SKM-1 treated with dmso at 0.1 percent for 144 hours (cell line): ENCODE measurements at regions not wholly inside any gene's neighbourhood (a gene's known extent, or its start where the extent isn't known, plus 50 kb on each side); places are given as distances from the start of the nearest gene placed in this dataset.
"Not testable (repeated sequence)": the region's sequence is repeated elsewhere in the genome, so short reads cannot be mapped to it uniquely, and the experiment has no call there.

Source experiments
- DNase-seq: peaks from one replicate; lab custom pipeline; 2025; ENCODE audit not compliant: unreplicated experiment; lab: John Stamatoyannopoulos, UW

DNA sequence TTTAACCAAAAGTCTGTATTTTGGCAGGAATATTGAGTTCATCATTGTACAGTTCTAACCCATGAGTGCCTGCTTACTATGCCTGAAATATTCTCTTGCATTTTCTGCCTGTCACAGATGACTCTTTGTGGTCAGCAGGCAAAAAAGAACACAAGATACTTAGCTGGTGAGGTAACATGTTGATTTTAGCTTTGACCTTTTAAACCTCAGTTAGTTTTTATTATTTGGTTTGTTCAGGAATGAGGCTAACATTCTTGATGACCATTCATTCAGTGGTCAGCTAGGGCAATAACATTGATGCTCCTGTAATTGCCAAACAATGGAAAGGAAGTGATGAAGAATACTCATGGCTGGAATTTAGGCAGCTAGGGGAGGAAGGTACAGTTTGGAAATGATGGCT lies 491.2 kb downstream of the PIK3C3 start:
- no peak for DNase-seq

DNA sequence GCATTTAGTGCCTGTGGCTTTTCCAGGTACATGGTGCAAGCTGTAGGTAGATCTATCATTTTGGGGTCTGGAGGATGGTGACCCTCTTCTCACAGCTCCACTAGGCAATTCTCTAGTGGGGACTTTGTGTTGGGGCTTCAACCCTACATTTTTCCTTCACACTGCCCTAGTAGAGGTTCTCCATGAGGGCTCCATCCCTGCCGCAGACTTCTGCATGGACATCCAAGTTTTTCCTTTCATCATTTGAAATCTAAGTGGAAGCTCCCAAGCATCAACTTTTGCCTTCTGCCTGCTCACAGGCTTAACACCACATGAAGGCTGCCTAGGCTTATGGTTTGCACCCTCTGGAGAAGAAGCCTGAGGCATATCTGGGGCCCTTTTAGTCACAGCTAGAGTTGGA lies 492.7 kb downstream of the PIK3C3 start:
- DNase-seq: no peak

DNA sequence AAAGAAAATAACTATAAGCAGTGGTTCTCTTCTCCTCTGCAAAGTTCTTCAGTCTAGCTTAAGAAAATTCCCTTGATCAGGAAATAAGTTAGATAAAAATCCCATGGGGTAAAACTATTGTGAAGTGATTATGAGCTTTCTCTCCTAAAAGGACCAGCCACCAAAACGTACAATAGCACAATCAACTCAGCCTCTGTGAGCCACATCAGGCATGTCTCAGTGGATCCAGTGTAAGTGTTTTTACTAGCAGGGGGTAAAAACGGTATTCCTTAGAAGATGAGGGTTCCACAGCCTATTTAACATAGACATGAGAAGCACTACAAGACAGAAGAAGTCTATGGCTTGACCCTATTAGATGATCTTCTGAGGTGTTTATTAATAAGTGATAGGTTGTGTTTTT lies 503.2 kb downstream of the PIK3C3 start:
- no peak for DNase-seq

- no peak for DNase-seq
These were observed 504.8 kb downstream of the PIK3C3 start for GRCh38 chr18:42459873-42460272.

DNA sequence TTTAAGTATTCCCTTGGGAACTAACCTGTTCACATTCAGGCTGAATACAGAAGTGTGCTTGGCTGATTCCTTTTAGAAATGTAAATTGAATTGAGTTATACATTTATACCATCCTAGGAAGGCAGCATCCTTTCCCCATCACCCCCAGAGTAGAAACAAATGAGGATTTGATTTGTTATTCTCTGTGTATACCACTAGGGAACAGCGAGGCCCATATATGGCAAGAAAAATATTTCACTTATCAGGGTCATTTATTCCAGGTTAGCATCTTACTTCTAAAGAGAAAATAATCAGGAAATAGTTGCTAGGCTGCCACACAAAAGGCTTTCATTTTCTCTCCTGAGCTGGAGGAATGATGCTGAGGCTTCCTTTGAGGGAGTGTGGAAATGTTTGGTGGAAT lies 516.9 kb downstream of the PIK3C3 start:
- no peak for DNase-seq

DNA sequence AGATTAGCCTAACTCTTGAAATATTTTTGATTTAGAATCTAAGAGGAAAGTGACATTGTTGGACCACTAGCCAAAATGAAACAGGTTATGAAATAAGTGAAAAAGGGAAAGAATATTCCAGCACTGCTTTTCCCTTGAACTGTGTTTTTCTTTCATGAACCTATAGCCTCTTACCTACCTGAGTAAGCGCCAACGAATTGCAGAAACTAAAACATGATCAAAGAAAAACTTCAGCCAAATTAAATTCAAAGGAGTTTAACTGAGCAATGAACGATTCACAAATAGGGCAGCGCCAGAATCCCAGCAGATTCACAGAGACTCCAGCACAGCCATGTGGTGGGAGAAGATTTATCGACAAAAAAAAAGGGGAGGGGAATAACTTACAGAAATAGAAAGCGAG lies 518.6 kb downstream of the PIK3C3 start:
- DNase-seq: no peak

GRCh38 chr18:42474577-42474976 lies 519.5 kb downstream of the PIK3C3 start:
- no peak for DNase-seq

DNA sequence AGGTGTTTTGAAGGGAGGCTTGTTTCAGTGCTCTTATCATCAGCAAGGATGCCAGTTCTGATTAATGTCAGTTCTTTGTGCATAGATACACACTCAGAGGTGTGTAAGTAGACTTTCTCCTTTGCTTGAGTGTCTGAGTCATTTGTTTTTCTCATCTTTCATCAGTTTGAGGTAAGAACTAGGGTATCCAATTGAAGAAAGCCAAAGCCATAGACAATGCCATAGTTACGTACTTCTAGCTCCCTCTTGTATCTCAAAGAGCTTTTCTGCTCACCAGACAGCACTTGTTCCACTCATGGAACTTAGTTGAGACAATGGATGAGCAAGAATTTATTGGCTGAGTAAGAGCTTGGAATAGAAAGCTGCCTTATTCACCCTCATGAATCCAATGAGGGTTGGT lies 520.1 kb downstream of the PIK3C3 start:
- no peak for DNase-seq

DNA sequence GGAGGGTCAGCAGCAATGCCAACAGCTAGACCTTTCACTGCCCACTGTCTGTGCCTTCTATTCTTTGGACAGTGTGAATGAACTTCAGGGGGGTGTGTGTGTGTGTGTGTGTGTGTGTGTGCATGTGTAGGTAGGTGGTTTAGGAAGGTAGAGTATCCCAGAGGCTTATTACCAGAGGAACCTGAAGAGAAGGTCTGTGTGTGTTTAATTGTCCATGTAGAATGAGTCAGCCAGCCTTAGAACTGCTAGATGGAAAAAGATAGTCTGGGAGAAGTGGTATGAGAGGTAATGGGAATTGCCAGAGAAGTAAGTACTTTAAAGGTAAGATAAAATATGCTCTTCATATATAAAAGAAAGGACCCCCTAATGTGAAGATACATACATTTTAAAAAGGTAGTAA lies 522.2 kb downstream of the PIK3C3 start:
- no peak for DNase-seq

GRCh38 chr18:42480441-42480840 lies 525.4 kb downstream of the PIK3C3 start:
- no peak for DNase-seq

DNA sequence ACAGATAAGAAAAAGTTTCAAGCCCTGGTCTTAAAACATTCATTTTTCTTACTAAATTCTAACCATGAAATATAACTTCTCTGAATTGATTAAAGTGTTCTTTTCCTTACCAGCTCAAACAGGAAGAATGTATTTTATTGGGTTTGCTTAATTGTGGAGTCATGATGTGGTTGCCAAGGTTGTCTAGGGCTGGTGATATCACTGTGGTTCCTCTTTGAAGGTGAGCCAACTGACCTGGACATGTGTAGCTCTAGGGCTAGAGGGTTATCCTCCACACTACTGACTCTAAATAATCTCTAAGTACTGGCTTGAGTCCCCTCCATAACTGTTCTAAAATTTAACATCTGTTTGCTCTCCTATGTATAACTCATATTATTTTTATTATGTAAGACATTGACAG lies 529.6 kb downstream of the PIK3C3 start:
- no peak for DNase-seq

GRCh38 chr18:42486271-42486670 lies 531.2 kb downstream of the PIK3C3 start:
- DNase-seq: no peak

DNA sequence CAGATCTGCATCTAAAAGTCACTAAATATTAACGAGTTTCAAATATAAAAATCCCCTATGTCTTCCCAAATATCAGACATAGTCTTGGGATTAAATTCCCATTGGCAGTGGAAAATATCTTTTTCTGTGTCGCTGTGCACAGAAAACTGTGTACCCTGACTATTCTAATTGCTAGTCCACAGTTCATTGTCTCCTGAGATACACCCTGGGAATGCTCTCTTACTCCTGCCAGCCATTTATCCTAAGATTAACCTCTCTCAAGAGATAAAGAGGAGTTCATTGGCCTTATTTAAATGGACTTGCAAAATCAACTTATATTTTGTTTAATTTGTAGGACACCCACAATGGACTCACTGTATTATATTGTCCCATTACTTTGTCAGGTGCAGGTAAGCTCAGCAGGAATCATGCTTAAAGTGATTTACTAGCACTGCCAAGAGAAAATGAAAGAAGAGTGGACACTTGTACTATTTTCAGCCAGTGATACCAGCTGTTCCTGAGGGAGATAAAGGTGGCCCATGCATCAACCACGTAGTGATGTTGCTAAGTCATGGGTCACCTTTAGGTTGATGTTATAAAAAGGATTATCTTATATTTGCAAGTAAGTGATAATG lies 553.8 kb downstream of the PIK3C3 start:
- DNase-seq: no peak

- DNase-seq: no peak
These were observed 554.8 kb downstream of the PIK3C3 start for GRCh38 chr18:42509750-42510415.

DNA sequence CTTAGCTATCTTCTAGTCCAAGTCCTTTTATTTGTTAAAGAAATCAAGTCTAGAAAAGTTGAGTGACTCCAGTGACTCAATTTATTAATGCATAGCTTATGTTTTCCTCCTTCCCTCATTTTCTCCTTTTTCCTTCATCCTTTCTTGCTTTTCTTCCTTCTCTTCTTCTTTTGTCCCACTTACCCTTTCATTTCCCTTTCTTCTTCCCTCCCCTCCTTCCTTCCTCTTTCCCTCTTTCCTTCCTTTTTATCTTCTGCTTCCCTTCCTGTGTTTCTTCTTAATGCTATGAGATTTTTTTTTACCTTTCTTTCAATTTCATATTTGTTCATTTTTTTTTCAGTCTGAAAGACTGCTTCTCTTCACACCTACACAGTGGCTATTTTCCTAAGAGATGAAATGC lies 555.5 kb downstream of the PIK3C3 start:
- no peak for DNase-seq

- no peak for DNase-seq
These were observed 558.4 kb downstream of the PIK3C3 start for GRCh38 chr18:42513441-42513840.

- DNase-seq: no peak
These were observed 559.5 kb downstream of the PIK3C3 start for GRCh38 chr18:42514512-42514911.

DNA sequence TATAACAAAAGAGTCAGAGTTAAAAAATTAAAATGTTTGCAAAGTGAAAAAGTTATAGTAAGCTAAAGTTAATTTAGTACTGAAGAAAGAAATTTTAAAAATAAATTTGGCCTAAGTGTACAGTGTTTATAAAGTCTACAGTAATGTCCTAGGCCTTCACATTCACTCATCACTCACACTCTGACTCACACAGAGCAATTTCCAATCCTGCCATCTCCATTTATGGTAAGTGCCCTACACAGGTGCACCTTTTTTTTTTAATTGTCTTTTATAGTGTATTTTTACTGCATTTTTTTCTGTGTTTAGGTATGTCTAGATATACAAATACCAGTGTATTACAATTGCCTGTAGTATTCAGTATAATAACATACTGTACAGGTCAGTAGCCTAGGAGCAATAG lies 562.9 kb downstream of the PIK3C3 start:
- DNase-seq: no peak

- not testable (repeated sequence) for DNase-seq
These were observed 563.3 kb downstream of the PIK3C3 start for GRCh38 chr18:42518331-42518730.

DNA sequence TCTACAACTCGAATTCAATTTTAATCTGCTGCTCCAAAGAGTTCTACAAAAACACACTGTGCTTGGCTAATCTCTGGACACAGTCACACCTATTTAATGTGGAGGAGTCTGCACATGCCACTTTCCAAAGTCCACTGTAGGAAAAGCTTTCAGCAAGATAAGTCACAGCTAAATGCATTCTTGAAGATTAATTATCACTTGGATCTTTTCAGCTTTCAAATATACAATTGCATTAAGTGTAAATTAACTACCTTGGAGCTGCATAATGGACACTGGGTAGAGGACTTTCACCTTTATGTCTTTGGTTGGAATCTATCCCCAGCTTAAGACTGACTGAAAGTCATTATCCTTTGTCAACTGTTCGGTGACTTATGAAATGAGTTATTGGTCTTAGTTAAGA lies 565.1 kb downstream of the PIK3C3 start:
- DNase-seq: no peak

GRCh38 chr18:42525905-42526304 lies 570.9 kb downstream of the PIK3C3 start:
- DNase-seq: no peak

DNA sequence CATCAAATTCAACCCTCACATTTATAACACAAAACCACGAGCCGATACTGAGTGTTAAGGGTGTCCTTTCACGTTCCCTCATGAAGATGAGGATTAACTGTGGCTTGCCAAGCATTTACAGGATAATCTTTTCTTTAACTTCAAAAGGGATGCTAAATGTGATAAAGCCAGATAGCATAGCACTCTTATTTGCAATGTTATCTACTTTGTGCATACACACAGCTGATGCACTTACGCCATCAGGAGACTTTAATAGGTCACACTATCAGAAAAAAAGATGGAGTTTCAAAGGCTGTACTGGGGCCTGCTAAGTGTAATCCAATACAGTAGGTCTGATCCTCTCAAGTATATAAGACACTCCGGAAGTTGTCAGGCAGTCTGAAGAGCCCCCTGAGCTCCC lies 572.7 kb downstream of the PIK3C3 start:
- no peak for DNase-seq

- no peak for DNase-seq
These were observed 575.2 kb downstream of the PIK3C3 start for GRCh38 chr18:42530276-42530675.
